Panc1 (cell line): ENCODE measurements at regions not wholly inside any gene's neighbourhood (a gene's known extent, or its start where the extent isn't known, plus 50 kb on each side); places are given as distances from the start of the nearest gene placed in this dataset.

Experiments
- TCF7L2 ChIP-seq: IDR thresholded peaks from 2 replicates; pipeline ENCODE4 v1.6.1; 2011; ENCODE audit warnings: mild to moderate bottlenecking, low read depth, low read length, inconsistent platforms
- TF ChIP-seq, protein P1 (sequence below): fragments of 450-650 bp; IDR thresholded peaks from 2 replicates; pipeline ENCODE4 v1.5.1; 2017; ENCODE audit warnings: mild to moderate bottlenecking
- TF ChIP-seq, protein P2 (sequence below), 2 experiments: IDR thresholded peaks; 2 replicates each; pipeline ENCODE4 v1.6.1; 2011 to 2012; ENCODE audit warnings: low read depth in 2 of 2, control low read depth in 1 of 2, low read length in 1 of 2, mild to moderate bottlenecking in 1 of 2, moderate library complexity in 1 of 2; ENCODE audit not compliant: insufficient read depth in 1 of 2

DNA sequence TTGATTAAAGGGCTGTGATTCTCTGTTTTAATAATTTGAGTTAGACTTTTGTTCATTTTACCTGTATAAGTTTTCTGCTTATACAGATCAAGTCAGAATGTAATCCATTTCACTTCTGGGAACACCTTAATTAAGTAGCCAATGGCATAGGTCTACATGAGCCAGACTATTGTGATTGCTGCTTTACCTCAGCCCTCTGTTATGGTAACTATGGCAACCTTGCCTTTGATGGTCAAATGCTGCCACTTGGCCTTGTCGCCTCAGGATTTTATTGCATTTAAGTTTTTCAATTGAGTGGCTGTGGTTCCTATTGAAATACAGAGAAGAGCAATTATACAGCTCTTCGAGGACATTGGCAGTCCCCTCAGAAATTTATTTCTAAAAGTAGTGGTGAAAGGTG, 64.3 kb upstream of the TMEM106B start:
- TF ChIP-seq, protein P1, sequence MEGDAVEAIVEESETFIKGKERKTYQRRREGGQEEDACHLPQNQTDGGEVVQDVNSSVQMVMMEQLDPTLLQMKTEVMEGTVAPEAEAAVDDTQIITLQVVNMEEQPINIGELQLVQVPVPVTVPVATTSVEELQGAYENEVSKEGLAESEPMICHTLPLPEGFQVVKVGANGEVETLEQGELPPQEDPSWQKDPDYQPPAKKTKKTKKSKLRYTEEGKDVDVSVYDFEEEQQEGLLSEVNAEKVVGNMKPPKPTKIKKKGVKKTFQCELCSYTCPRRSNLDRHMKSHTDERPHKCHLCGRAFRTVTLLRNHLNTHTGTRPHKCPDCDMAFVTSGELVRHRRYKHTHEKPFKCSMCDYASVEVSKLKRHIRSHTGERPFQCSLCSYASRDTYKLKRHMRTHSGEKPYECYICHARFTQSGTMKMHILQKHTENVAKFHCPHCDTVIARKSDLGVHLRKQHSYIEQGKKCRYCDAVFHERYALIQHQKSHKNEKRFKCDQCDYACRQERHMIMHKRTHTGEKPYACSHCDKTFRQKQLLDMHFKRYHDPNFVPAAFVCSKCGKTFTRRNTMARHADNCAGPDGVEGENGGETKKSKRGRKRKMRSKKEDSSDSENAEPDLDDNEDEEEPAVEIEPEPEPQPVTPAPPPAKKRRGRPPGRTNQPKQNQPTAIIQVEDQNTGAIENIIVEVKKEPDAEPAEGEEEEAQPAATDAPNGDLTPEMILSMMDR: no peak
- TF ChIP-seq, protein P2, sequence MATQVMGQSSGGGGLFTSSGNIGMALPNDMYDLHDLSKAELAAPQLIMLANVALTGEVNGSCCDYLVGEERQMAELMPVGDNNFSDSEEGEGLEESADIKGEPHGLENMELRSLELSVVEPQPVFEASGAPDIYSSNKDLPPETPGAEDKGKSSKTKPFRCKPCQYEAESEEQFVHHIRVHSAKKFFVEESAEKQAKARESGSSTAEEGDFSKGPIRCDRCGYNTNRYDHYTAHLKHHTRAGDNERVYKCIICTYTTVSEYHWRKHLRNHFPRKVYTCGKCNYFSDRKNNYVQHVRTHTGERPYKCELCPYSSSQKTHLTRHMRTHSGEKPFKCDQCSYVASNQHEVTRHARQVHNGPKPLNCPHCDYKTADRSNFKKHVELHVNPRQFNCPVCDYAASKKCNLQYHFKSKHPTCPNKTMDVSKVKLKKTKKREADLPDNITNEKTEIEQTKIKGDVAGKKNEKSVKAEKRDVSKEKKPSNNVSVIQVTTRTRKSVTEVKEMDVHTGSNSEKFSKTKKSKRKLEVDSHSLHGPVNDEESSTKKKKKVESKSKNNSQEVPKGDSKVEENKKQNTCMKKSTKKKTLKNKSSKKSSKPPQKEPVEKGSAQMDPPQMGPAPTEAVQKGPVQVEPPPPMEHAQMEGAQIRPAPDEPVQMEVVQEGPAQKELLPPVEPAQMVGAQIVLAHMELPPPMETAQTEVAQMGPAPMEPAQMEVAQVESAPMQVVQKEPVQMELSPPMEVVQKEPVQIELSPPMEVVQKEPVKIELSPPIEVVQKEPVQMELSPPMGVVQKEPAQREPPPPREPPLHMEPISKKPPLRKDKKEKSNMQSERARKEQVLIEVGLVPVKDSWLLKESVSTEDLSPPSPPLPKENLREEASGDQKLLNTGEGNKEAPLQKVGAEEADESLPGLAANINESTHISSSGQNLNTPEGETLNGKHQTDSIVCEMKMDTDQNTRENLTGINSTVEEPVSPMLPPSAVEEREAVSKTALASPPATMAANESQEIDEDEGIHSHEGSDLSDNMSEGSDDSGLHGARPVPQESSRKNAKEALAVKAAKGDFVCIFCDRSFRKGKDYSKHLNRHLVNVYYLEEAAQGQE (IDR thresholded peaks at IDR 0.05; ENCODE audit: insufficient read depth in 1 of 2, low read depth in 2 of 2, low read length in 1 of 2): no peak
- no peak for TF ChIP-seq TCF7L2
